Tibial nerve (tissue), 4 donors: ENCODE measurements at regions not wholly inside any gene's neighbourhood (a gene's known extent, or its start where the extent isn't known, plus 50 kb on each side); places are given as distances from the start of the nearest gene placed in this dataset.

Source experiments
- DNase-seq, 2 donors: peaks; one replicate each; pipeline ENCODE4 v3.0.0-alpha.2; 2019; ENCODE audit warnings: low spot score in 2 of 2
- H3K27ac ChIP-seq, 4 donors: fragments of 200-600 bp; sonication (generic) in 3 of 4; one replicate each; pipeline ENCODE4 v1.5.1; 2017 to 2019; ENCODE audit warnings: mild to moderate bottlenecking in 1 of 4
- H3K27me3 ChIP-seq, 2 donors: fragments of 200-600 bp; sonication (generic) in 1 of 2; one replicate each; pipeline versions ENCODE4 v1.5.1 to v1.6.0; 2017 to 2019
- H3K36me3 ChIP-seq, 3 donors: fragments of 200-600 bp; sonication (generic); one replicate each; pipeline ENCODE4 v1.5.1; 2018 to 2019
- H3K4me1 ChIP-seq, 4 donors: fragments of 200-600 bp; sonication (generic) in 3 of 4; one replicate each; pipeline ENCODE4 v1.5.1; 2017 to 2019
- H3K4me3 ChIP-seq, 4 donors: fragments of 200-600 bp; sonication (generic) in 3 of 4; one replicate each; pipeline ENCODE4 v1.5.1; 2017 to 2019; ENCODE audit warnings: mild to moderate bottlenecking in 1 of 4, moderate library complexity in 1 of 4
- H3K9me3 ChIP-seq, 4 donors: fragments of 200-600 bp; sonication (generic) in 3 of 4; one replicate each; pipeline ENCODE4 v1.5.1; 2017 to 2019
- CTCF ChIP-seq, 5 experiments: fragments of 200-600 bp in 3 of 5; fragments of 450-650 bp in 2 of 5; sonication (generic) in 3 of 5; IDR thresholded peaks; one replicate each; pipeline ENCODE4 v1.5.1; 2016 to 2019; ENCODE audit warnings: antibody characterized with exemption in 5 of 5, mild to moderate bottlenecking in 3 of 5, moderate library complexity in 2 of 5
- EP300 ChIP-seq, 2 donors: sonication (generic); formaldehyde crosslinking; IDR thresholded peaks; one replicate each; pipeline ENCODE4 v1.6.1; 2017; ENCODE audit warnings: antibody characterized with exemption in 2 of 2, mild to moderate bottlenecking in 1 of 2
- POLR2A ChIP-seq, 2 donors: fragments of 450-650 bp; IDR thresholded peaks; one replicate each; pipeline ENCODE4 v1.6.1; 2017; ENCODE audit warnings: antibody characterized with exemption in 2 of 2, mild to moderate bottlenecking in 2 of 2, moderate library complexity in 2 of 2
- WGBS, 2 donors: methylation state at CpG; one replicate each; pipeline ENCODE4 v1.1.5; 2018; 5-methylcytosine and 5-hydroxymethylcytosine counted together

GRCh38 chr2:15738225-15738546 lies 146.5 kb downstream of the DDX1 start:
- Histone ChIP-seq H3K4me3 (no peak overlapping the region), H3K27ac (no peak overlapping the region), H3K27me3 (no peaks in the 10 kb centered on the region), H3K9me3 (peaks cover 0 to 20% (median 0%) of the 10 kb centered on the region in 4 donors), H3K4me1 (peaks cover 0 to 19% (median 0%) of the 10 kb centered on the region in 4 donors), H3K36me3 (no peaks in the 10 kb centered on the region)
- DNase-seq: no peak
- TF ChIP-seq CTCF (IDR thresholded peaks at IDR 0.05): no peak
- no peak for TF ChIP-seq POLR2A (IDR thresholded peaks at IDR 0.05)
- TF ChIP-seq EP300 (IDR thresholded peaks at IDR 0.05): no peak
- WGBS, 2 donors: 92 to 93% methylated on average over 6 to 7 of the region's 7 CpGs

- Histone ChIP-seq H3K9me3 (peaks cover 0 to 20% (median 0%) of the 10 kb centered on the region in 4 donors), H3K27ac (no peak overlapping the region), H3K36me3 (no peaks in the 10 kb centered on the region), H3K4me1 (peaks cover 0 to 11% (median 0%) of the 10 kb centered on the region in 4 donors), H3K27me3 (no peaks in the 10 kb centered on the region), H3K4me3 (no peak overlapping the region)
- 87 to 94% methylated on average over 5 of the region's 5 CpGs for WGBS, 2 donors
- TF ChIP-seq POLR2A (IDR thresholded peaks at IDR 0.05): no peak
- TF ChIP-seq EP300 (IDR thresholded peaks at IDR 0.05): no peak
- no peak for TF ChIP-seq CTCF (IDR thresholded peaks at IDR 0.05)
- DNase-seq: no peak
Measured at GRCh38 chr2:15738943-15739342, 147.3 kb downstream of the DDX1 start.

DNA sequence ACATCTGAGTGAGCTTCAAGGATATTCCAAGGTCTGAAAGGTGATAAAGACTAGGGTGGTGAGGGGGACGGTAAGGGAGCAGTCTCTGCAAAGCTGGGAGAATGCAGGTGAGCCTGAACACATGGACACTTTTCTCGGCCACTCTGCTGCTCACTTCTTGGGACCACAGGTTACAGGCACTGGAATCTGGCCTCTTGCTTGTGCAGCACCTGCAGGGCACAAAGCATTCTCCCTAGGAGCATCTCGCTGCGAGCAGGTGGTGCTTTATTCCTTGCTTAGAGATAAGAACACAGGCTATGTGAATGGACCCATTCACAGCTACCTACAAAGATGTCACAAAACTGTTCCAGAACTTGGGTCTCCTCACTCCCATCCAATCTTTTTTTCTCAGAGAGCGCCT lies 153.2 kb downstream of the DDX1 start:
- TF ChIP-seq POLR2A (IDR thresholded peaks at IDR 0.05): no peak
- TF ChIP-seq EP300 (IDR thresholded peaks at IDR 0.05): no peak
- no peak for TF ChIP-seq CTCF (IDR thresholded peaks at IDR 0.05)
- WGBS, 2 donors: 93 to 94% methylated on average over 5 of the region's 5 CpGs
- DNase-seq: no peak
- no peaks in the 10 kb centered on the region for H3K36me3 ChIP-seq
- peaks cover 0 to 2% (median 0%) of the 10 kb centered on the region in 4 donors for H3K4me1 ChIP-seq
- H3K4me3 ChIP-seq: no peak overlapping the region
- H3K27me3 ChIP-seq: no peaks in the 10 kb centered on the region
- H3K27ac ChIP-seq: no peak overlapping the region
- H3K9me3 ChIP-seq: peaks cover 0 to 11% (median 0%) of the 10 kb centered on the region in 4 donors

GRCh38 chr2:15745350-15745749 lies 153.7 kb downstream of the DDX1 start:
- no peak overlapping the region for H3K4me3 ChIP-seq
- H3K27ac ChIP-seq: no peak overlapping the region
- H3K36me3 ChIP-seq: no peaks in the 10 kb centered on the region
- peaks cover 0 to 11% (median 0%) of the 10 kb centered on the region in 4 donors for H3K9me3 ChIP-seq
- peaks cover 0 to 5% (median 0%) of the 10 kb centered on the region in 4 donors for H3K4me1 ChIP-seq
- no peaks in the 10 kb centered on the region for H3K27me3 ChIP-seq
- no peak for DNase-seq
- 80 to 90% methylated on average over 3 of the region's 3 CpGs for WGBS, 2 donors
- no peak for TF ChIP-seq POLR2A (IDR thresholded peaks at IDR 0.05)
- TF ChIP-seq EP300 (IDR thresholded peaks at IDR 0.05): no peak
- no peak for TF ChIP-seq CTCF (IDR thresholded peaks at IDR 0.05)

- peaks cover 0 to 9% (median 0%) of the 10 kb centered on the region in 4 donors for H3K9me3 ChIP-seq
- peaks cover 0 to 5% (median 0%) of the 10 kb centered on the region in 4 donors for H3K4me1 ChIP-seq
- no peaks in the 10 kb centered on the region for H3K27me3 ChIP-seq
- TF ChIP-seq POLR2A (IDR thresholded peaks at IDR 0.05) (no peak), EP300 (IDR thresholded peaks at IDR 0.05) (no peak), CTCF (IDR thresholded peaks at IDR 0.05) (no peak)
- H3K27ac ChIP-seq: no peak overlapping the region
- no peak for DNase-seq
- H3K4me3 ChIP-seq: no peak overlapping the region
- WGBS, 2 donors: 77 to 81% methylated on average over 5 to 6 of the region's 6 CpGs
- no peaks in the 10 kb centered on the region for H3K36me3 ChIP-seq
Measured at GRCh38 chr2:15745907-15746702, 154.4 kb downstream of the DDX1 start.
